SKM-1 treated with dmso at 0.1 percent for 144 hours (cell line): ENCODE measurements at regions not wholly inside any gene's neighbourhood (a gene's known extent, or its start where the extent isn't known, plus 50 kb on each side); places are given as distances from the start of the nearest gene placed in this dataset.

Source experiments
- DNase-seq: peaks from one replicate; lab custom pipeline; 2025; ENCODE audit not compliant: unreplicated experiment; lab: John Stamatoyannopoulos, UW

DNA sequence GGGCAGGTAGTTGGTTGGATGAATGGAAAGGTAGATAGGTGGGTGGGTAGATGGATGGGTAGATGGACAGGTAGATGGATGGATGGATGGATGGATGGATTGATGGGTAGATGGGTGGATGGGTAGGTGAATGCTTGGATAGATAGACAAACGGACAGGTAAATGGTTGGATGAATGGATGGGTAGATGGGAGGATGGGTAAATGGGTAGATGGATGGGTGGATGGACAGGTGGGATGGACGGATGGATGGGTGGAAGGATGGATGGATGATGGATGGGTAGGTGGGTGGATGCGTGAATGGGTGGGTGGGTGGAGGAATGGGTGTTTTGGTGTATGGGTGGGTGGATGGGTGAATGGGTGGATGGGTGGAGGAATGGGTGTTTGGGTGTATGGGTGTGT is 50.1 kb upstream of the ASAP2 start:
- no peak for DNase-seq

GRCh38 chr2:9154061-9154460 is 52.6 kb upstream of the ASAP2 start:
- DNase-seq, result no peak

DNA sequence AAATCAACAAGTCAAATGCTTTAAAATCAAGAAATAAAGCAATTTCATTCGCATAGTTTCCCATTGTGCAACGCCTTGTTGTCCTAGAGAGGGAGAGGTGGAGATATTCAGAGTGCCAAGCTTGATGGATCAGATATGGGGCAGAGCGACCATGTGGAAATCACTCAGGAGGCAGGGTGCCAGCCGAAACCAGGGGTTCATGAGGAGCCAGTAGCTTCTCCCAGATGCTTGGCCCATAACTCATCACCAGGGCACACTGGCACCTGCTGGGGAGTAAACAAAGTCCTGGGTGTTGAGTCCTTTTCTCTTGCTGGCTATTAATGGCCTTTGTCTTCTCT is 53.0 kb upstream of the ASAP2 start:
- DNase-seq, result no peak

- DNase-seq, result no peak
Observed at GRCh38 chr2:9152975-9153642, 53.5 kb upstream of the ASAP2 start.

GRCh38 chr2:9150906-9151305 is 55.7 kb upstream of the ASAP2 start:
- no peak for DNase-seq

- no peak for DNase-seq
Observed at GRCh38 chr2:9150568-9150900, 56.1 kb upstream of the ASAP2 start.

DNA sequence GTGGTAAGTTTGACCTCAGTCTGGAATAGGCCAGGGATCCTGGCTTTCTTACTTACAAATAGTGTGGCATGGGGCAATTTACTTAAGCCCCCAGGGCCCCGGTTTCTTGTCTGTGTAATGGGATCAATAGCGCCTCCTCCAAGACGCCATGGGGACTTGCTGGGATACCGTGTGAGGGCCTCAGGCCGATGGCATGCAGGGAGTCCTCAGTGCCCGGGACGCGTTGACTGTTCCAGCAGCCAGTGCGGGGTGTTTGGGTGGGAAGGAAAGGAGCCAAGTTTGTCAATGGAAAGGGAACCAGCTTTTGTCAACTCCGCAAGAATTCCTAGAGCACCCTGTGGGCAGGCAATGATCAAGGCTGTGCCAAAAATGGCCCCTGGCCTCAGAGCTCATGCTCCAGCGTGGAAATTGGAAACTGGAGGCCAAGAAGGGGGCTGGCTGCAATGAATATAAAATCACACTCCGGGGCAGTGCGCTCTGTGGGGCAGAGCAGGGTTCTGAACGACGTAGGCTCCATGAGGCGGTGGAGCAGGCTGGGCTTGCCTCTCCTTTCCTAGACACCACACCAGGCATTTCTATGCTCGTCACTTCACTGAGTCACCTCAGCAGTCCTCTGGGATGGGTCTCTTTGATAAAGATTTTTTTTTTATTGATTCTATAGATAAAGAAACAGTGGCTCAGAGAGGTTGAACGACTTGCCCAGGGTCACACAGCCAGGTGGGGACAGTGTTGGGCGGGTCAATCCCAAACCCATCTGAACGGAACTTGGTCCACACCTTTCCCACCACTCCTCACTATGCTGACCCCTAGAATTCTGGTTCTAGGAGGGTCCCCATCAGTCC is 56.7 kb upstream of the ASAP2 start:
- DNase-seq, result no peak

GRCh38 chr2:9149388-9149660 is 57.3 kb upstream of the ASAP2 start:
- DNase-seq, result no peak

DNA sequence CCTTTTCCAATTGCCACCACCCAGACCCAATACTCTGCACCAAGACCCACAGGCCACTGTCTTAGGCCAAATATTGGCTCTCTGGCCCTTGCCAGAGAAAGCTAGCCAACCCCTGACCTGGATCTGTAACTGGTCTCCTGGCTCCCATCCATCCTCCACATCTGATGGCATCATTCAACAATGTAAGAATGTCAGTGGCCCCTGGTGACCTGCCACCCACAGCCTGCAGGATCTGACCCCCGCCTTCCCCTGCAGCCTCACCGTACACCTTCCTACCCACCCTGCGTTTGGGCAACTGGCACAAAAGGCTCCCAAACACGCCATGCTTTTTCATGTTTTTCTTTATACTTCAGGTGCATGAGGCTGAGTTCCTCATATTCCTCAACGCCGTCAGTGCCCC is 60.0 kb upstream of the ASAP2 start:
- no peak for DNase-seq

DNA sequence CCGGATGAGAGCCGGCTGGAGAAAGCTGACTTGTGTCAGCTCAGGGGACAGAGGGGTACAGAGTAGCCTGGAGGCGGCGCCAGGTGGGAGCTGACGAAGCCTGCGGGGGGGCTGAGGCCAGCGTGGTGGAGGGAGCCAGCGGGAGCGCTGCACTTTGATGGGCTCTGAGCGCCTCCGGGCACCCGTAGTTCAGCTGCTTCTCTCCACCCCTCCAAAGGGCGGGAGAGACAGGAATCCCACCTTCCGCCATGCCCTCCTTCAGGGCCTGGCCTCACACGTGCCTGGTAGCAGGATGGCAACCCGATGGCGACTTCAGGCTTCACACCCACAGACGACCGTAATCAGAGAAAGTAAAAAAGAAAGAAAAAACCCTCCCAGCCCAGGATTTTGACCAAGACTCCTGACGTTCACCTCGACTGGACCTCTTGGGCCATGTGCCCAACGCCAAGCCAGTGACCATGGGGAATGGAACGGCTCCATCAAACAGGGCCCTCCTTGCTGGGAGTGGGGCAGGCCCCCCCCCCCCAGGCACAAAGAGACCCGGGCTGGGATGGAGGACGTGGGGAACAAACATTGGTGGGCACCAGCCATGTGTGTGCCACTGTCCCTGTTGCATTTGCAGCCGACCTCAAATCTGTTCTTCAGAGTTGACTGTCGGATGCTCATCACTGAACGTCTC is 60.7 kb upstream of the ASAP2 start:
- DNase-seq, result no peak

DNA sequence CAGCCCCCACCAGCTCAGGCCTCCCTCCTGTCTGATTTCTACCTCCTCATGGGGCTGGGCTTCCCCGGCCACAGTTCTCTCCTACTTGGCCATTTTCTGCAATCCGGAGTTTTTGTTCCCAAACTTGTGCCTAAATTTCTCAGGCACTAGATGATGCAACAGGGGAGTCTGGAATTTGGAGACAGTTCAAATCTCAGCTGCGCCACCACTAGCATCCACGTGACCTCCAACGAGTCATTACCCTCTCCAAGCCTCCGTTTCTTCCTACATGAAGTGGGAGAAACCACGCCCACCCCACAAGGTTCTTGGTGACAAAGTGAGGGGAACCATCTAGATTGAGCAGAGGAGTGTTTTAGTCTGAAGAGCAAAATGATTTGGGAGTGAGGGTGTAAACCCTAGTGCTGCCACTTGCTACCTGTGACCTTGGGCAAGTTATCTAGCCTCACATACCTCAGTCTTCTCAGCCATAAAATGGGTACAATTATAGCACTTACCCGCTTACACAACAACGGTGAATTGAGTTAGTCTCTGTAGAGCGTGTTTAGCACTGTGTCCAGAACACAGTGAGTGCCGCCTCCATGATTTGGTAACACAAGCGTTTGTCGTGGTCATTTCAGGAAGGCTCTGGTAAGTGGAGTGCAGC is 61.4 kb upstream of the ASAP2 start:
- no peak for DNase-seq

DNA sequence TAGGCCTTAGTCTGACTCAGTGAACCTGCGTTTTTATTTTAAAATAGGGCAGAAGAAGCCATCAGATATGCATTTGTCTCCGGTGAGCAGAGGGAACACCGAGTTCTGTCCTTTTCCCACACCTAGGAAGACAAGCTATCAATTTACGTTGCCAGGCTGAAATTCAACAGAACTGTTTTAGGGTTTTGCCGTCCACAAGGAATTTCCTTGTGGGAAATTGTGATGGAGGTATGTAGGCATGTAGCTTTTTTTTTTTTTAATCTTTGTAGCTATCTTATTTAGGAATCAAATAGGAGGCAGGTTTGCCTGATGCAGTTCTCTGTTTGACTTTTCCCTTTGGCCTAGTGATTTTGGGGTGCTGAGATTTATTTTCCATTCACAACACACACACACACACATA is 62.0 kb upstream of the ASAP2 start:
- DNase-seq, result no peak

- no peak for DNase-seq
Observed at GRCh38 chr2:9144046-9144445, 62.6 kb upstream of the ASAP2 start.

DNA sequence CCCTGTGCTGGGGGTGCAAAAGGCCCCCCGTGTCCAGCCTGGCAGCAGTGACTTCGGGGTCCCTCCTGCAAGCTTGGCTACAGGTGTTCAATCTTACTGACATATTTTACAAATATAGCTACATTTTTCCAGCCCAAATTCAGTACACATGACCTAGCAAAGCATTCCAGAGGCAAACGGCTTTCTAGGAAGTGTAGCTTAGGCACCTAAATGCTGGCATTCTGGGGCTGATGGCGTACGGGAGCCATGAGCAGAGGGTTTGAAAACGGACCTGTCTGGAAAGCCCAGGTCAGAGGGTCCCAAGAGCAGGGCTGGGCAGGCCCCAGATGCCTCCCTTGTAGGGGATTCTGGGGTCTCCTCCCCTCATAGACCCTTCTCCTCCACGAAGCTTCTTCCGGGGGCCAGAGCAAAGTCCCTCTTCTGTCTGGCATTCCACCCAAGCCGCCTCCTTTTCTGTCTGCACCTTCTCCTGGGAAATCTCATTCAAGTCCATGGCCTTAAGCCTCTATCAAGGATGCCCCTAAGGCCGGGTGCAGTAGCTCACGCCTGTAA is 63.3 kb upstream of the ASAP2 start:
- DNase-seq, result no peak

GRCh38 chr2:9142551-9143263 is 63.9 kb upstream of the ASAP2 start:
- peak; percentile 66 for DNase-seq

DNA sequence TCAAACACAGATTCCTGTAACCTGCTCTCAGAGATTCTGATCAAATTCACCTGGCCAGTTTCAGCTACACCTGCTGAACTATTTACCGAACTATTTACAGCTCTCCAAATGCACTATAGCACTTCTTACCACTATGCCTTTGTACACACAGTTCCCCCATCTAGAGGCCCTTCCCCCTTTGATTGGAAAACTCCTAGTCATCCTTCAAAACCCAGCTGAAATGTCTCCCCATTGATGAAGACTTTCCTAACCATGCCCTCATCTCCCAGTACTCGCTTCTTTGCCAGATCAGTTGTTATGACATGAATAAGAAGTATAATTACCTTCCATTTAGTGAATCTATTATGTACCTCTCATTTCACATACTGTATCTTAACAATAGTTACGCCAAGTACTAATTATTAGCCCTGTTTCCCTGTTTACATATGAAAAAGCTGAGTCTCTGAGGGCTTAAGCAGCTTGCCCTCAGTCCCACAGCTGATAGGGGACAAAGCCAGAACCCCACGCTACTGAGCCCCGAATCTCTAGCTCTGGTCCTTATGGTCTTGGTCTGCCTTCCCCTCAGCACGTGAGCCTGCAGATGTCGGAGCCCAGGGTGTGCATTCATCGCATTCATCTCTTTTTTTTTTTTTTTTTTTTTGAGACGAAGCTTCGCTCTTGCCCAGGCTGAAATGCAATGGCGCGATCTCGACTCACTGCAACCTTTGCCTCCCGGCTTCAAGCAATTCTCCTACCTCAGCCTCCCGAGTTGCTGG is 64.7 kb upstream of the ASAP2 start:
- DNase-seq, result no peak

- DNase-seq, result no peak
Observed at GRCh38 chr2:9141091-9141667, 65.4 kb upstream of the ASAP2 start.

DNA sequence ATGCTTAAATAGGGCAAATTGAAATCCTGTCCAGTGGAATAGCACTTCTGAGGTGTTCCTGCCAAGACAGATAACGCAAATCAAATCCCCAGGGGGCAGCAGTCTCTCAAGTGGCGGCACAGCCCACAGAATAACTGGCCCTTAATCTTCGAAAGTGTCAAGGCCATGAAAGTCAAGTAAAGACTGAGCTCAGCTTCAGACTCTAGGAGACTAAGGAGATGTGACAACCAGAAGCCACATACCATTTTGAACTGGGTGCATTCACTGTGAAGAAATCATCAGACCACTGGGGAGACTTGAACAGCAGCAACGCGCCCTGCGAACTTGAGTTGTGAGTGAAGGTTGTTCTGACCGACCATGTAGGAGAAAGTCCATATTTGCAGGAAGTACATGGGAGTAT is 66.0 kb upstream of the ASAP2 start:
- no peak for DNase-seq

GRCh38 chr2:9139491-9140443 is 66.8 kb upstream of the ASAP2 start:
- peak; percentile 59 for DNase-seq
